ENCODE measurements at regions not wholly inside any gene's neighbourhood (a gene's known extent, or its start where the extent isn't known, plus 50 kb on each side); places are given as distances from the start of the nearest gene placed in this dataset.

- TF ChIP-seq ZNF70 (CRISPR knock-in tag; IDR thresholded peaks at IDR 0.05) (no peak), TCF4 (CRISPR knock-in tag; IDR thresholded peaks at IDR 0.05; ENCODE audit: borderline replicate concordance) (no peak), ZC3H10 (CRISPR knock-in tag; IDR thresholded peaks at IDR 0.05) (no peak), RARB (CRISPR knock-in tag; IDR thresholded peaks at IDR 0.05) (no peak), ARNTL (CRISPR knock-in tag; IDR thresholded peaks at IDR 0.05; ENCODE audit: borderline replicate concordance, low read depth) (no peak), OSR1 (CRISPR knock-in tag; IDR thresholded peaks at IDR 0.05) (no peak), POU6F1 (CRISPR knock-in tag; IDR thresholded peaks at IDR 0.05; ENCODE audit: borderline replicate concordance, low read depth) (no peak), ZFP3 (CRISPR knock-in tag; IDR thresholded peaks at IDR 0.05) (no peak), BACH2 (CRISPR knock-in tag; IDR thresholded peaks at IDR 0.05; ENCODE audit: borderline replicate concordance) (no peak), PPARA (CRISPR knock-in tag; IDR thresholded peaks at IDR 0.05; ENCODE audit: borderline replicate concordance) (no peak), ZNF8 (CRISPR knock-in tag; IDR thresholded peaks at IDR 0.05) (no peak), CSDC2 (CRISPR knock-in tag; IDR thresholded peaks at IDR 0.05) (no peak), ZFP30 (CRISPR knock-in tag; IDR thresholded peaks at IDR 0.05) (no peak), ZNF565 (CRISPR knock-in tag; conservative IDR thresholded peaks at IDR 0.05; ENCODE audit: low read depth) (no peak), ISL1 (CRISPR knock-in tag; IDR thresholded peaks at IDR 0.05) (no peak)
- TF ChIP-seq, protein P1, sequence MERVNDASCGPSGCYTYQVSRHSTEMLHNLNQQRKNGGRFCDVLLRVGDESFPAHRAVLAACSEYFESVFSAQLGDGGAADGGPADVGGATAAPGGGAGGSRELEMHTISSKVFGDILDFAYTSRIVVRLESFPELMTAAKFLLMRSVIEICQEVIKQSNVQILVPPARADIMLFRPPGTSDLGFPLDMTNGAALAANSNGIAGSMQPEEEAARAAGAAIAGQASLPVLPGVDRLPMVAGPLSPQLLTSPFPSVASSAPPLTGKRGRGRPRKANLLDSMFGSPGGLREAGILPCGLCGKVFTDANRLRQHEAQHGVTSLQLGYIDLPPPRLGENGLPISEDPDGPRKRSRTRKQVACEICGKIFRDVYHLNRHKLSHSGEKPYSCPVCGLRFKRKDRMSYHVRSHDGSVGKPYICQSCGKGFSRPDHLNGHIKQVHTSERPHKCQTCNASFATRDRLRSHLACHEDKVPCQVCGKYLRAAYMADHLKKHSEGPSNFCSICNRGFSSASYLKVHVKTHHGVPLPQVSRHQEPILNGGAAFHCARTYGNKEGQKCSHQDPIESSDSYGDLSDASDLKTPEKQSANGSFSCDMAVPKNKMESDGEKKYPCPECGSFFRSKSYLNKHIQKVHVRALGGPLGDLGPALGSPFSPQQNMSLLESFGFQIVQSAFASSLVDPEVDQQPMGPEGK (CRISPR knock-in tag; IDR thresholded peaks at IDR 0.05; ENCODE audit: borderline replicate concordance), result no peak
- TF ChIP-seq, protein P2, sequence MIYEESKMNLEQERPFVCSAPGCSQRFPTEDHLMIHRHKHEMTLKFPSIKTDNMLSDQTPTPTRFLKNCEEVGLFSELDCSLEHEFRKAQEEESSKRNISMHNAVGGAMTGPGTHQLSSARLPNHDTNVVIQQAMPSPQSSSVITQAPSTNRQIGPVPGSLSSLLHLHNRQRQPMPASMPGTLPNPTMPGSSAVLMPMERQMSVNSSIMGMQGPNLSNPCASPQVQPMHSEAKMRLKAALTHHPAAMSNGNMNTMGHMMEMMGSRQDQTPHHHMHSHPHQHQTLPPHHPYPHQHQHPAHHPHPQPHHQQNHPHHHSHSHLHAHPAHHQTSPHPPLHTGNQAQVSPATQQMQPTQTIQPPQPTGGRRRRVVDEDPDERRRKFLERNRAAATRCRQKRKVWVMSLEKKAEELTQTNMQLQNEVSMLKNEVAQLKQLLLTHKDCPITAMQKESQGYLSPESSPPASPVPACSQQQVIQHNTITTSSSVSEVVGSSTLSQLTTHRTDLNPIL (CRISPR knock-in tag; IDR thresholded peaks at IDR 0.05; ENCODE audit: low read depth), result no peak
- ATAC-seq, result no peak
These were observed 102.7 kb downstream of the CDCA7 start for GRCh38 chr2:173457366-173457765.

- TF ChIP-seq OSR1 (CRISPR knock-in tag; IDR thresholded peaks at IDR 0.05), result no peak
- 0 out of 2 replicates have a peak, but pooled peaks have one; percentile 13 for TF ChIP-seq TCF4 (CRISPR knock-in tag; IDR thresholded peaks at IDR 0.05; ENCODE audit: borderline replicate concordance)
- TF ChIP-seq ZNF8 (CRISPR knock-in tag; IDR thresholded peaks at IDR 0.05), result no peak
These were observed 104.5 kb downstream of the CDCA7 start for GRCh38 chr2:173458991-173459780.

DNA sequence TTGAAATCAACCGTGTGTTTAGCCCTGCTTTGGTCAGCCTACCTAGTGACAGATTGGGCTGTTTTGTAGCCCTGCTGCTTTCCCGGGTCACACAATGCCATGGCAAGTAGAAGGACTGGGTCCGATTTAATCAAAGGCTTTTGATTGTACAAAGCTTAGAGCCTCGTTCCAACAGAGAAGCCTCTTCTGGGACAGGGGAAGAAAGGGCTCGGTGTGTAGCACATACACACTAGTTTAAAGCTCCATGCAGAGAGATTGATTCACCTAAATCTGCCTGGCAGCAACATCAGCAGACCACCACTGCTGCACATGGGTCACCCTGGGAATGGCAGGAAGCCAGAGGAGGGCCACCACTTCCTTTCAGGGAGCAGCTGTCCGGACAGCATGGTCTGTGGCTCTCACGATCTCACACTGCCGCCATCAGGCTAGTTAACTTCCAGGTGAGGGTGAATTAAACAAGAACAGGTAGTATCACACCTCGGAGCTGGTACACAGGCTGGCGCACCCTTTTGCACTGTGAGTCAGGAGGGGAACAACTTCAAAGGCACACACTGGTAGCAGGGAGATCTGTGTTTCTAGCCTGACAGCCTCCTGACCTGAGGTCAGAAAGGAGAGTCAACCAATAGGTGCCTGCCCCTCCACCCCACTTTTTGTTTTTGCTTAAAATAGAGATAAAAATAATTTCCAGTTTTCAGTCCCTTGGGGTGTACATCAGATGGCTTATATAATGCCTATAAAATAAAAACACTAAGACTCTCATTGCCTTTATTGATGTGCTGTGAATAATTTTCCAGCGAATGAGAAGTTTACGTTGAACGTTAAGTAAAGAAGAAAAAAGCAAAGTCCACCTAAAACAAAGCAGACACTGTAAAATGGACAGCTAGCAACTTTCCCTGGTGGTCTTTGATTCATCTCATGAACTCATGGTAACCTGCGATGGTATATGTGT is 108.5 kb downstream of the CDCA7 start:
- TF ChIP-seq ESRRG (CRISPR knock-in tag; IDR thresholded peaks at IDR 0.05) (no peak), PPARA (CRISPR knock-in tag; IDR thresholded peaks at IDR 0.05; ENCODE audit: borderline replicate concordance) (no peak), BACH2 (CRISPR knock-in tag; IDR thresholded peaks at IDR 0.05; ENCODE audit: borderline replicate concordance) (no peak), CSDC2 (CRISPR knock-in tag; IDR thresholded peaks at IDR 0.05) (no peak), ZNF70 (CRISPR knock-in tag; IDR thresholded peaks at IDR 0.05) (no peak), GLIS3 (CRISPR knock-in tag; IDR thresholded peaks at IDR 0.05) (no peak), OSR1 (CRISPR knock-in tag; IDR thresholded peaks at IDR 0.05) (no peak), ZFP3 (CRISPR knock-in tag; IDR thresholded peaks at IDR 0.05) (no peak), ISL1 (CRISPR knock-in tag; IDR thresholded peaks at IDR 0.05) (no peak), SNAI2 (CRISPR knock-in tag; IDR thresholded peaks at IDR 0.05) (no peak), RARB (CRISPR knock-in tag; IDR thresholded peaks at IDR 0.05) (no peak), ZFP30 (CRISPR knock-in tag; IDR thresholded peaks at IDR 0.05) (no peak), TOX (CRISPR knock-in tag; IDR thresholded peaks at IDR 0.05; ENCODE audit: borderline replicate concordance) (no peak), ZNF565 (CRISPR knock-in tag; conservative IDR thresholded peaks at IDR 0.05; ENCODE audit: low read depth) (no peak), ARNTL (CRISPR knock-in tag; IDR thresholded peaks at IDR 0.05; ENCODE audit: borderline replicate concordance, low read depth) (no peak)
- TF ChIP-seq, protein P1 (CRISPR knock-in tag; IDR thresholded peaks at IDR 0.05; ENCODE audit: borderline replicate concordance), result no peak
- TF ChIP-seq, protein P2 (CRISPR knock-in tag; IDR thresholded peaks at IDR 0.05; ENCODE audit: low read depth), result no peak
- ATAC-seq, result no peak

More at GRCh38 chr2:173458991-173459780, 104.5 kb downstream of the CDCA7 start:
- ATAC-seq, result peak; percentile 44

Measured in SK-N-SH treated with all-trans-retinoic acid at 6 μM for 48 hours (cell line).